T47D (cell line): ENCODE measurements at regions not wholly inside any gene's neighbourhood (a gene's known extent, or its start where the extent isn't known, plus 50 kb on each side); places are given as distances from the start of the nearest gene placed in this dataset.

Experiments
- DNase-seq, 2 experiments: peaks; one replicate each; pipeline versions ENCODE4 v3.0.0 to v3.0.0-alpha.2; 2011 to 2012; ENCODE audit warnings: low read depth in 1 of 2, low spot score in 1 of 2
- JUND ChIP-seq: IDR thresholded peaks from 2 replicates; pipeline ENCODE4 v1.6.1; 2012; ENCODE audit warnings: low read depth
- in situ Hi-C: cut with HindIII; loops from 2 replicates; pipeline ENCODE4 v1.10.0; 2016; ENCODE audit warnings: low sequenced_read_pairs, low pct_unique_long_range_greater_than_20kb

- DNase-seq, result no peak
- no peak for TF ChIP-seq JUND
- in situ Hi-C loops, result no loop called here
Observed at GRCh38 chr7:124692425-124692824, 73.2 kb downstream of the GPR37 start.

GRCh38 chr7:124690840-124691239 is 74.8 kb downstream of the GPR37 start:
- in situ Hi-C loops, result no loop called here
- no peak for DNase-seq
- TF ChIP-seq JUND, result no peak

GRCh38 chr7:124689931-124690330 is 75.7 kb downstream of the GPR37 start:
- no peak for TF ChIP-seq JUND
- in situ Hi-C loops, result no loop called here
- no peak for DNase-seq

GRCh38 chr7:124689523-124689922 is 76.1 kb downstream of the GPR37 start:
- no peak for TF ChIP-seq JUND
- DNase-seq, result no peak
- in situ Hi-C loops, result no loop called here

- TF ChIP-seq JUND, result no peak
- in situ Hi-C loops, result no loop called here
Observed at GRCh38 chr7:124688991-124689390, 76.6 kb downstream of the GPR37 start.

GRCh38 chr7:124686543-124687171 is 78.9 kb downstream of the GPR37 start:
- no peak for TF ChIP-seq JUND
- DNase-seq, result no peak
- in situ Hi-C loops, result no loop called here

More at GRCh38 chr7:124688991-124689390, 76.6 kb downstream of the GPR37 start:
- DNase-seq, result no peak

GRCh38 chr7:124681946-124682345 is 83.6 kb downstream of the GPR37 start:
- TF ChIP-seq JUND, result no peak
- no peak for DNase-seq
- in situ Hi-C loops, result no loop called here

- no peak for DNase-seq
- TF ChIP-seq JUND, result no peak
- in situ Hi-C loops, result no loop called here
Observed at GRCh38 chr7:124680304-124680703, 85.3 kb downstream of the GPR37 start.

GRCh38 chr7:124679586-124680225 is 85.9 kb downstream of the GPR37 start:
- DNase-seq, result no peak
- in situ Hi-C loops, result no loop called here
- TF ChIP-seq JUND, result no peak

GRCh38 chr7:124679146-124679545 is 86.4 kb downstream of the GPR37 start:
- in situ Hi-C loops, result no loop called here
- DNase-seq, result no peak
- no peak for TF ChIP-seq JUND

GRCh38 chr7:124674451-124674850 is 91.1 kb downstream of the GPR37 start:
- no peak for TF ChIP-seq JUND
- in situ Hi-C loops, result no loop called here
- DNase-seq, result no peak

GRCh38 chr7:124672011-124672410 is 93.6 kb downstream of the GPR37 start:
- no peak for DNase-seq
- in situ Hi-C loops, result no loop called here
- no peak for TF ChIP-seq JUND

- DNase-seq, result no peak
- TF ChIP-seq JUND, result no peak
- in situ Hi-C loops, result no loop called here
Observed at GRCh38 chr7:124667312-124668153, 98.1 kb downstream of the GPR37 start.
